ENCODE measurements at regions not wholly inside any gene's neighbourhood (a gene's known extent, or its start where the extent isn't known, plus 50 kb on each side); places are given as distances from the start of the nearest gene placed in this dataset.

DNA sequence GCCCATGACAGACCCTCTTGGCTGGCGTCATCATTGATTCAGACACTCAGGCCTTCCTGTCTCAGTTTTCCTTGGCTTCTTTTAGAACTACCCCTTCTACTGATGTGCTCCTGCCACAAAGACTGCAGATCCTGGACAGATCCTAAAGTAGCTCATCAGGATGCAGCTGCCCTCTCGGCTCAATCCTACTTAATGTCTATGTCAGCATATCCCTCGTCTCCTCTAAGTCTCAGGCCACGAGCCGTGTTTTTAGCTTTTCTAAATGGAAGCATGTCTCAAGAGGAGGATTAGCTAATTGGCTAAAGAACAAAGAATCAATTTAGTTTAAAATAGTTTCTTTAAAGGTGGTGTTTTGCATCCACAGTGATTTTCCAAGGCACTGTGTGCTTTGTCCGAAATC is 447.7 kb downstream of the STIM2 start:
- no peaks in the 10 kb centered on the region for H3K27me3 ChIP-seq (ENCODE audit: insufficient read depth, low read depth)
- no TSS peak for BruUV-seq (replicated peaks)
- H3K9me2 ChIP-seq (ENCODE audit: insufficient read depth), result no peaks in the 10 kb centered on the region
- POLR2A ChIA-PET (ENCODE audit: unreplicated experiment), result no interaction called here
- H2AFZ ChIP-seq, result no peak overlapping the region
- no peaks in the 10 kb centered on the region for H4K20me1 ChIP-seq (ENCODE audit: insufficient read depth)
- DNase-seq, result no peak
- no peaks in the 10 kb centered on the region for H3K79me2 ChIP-seq (ENCODE audit: low read depth)
- H3K4me3 ChIP-seq, result no peak overlapping the region
- no peak overlapping the region for H3K27ac ChIP-seq
- no peak for TF ChIP-seq EZH2 (IDR thresholded peaks at IDR 0.05; ENCODE audit: low read depth)
- TF ChIP-seq, protein P1, sequence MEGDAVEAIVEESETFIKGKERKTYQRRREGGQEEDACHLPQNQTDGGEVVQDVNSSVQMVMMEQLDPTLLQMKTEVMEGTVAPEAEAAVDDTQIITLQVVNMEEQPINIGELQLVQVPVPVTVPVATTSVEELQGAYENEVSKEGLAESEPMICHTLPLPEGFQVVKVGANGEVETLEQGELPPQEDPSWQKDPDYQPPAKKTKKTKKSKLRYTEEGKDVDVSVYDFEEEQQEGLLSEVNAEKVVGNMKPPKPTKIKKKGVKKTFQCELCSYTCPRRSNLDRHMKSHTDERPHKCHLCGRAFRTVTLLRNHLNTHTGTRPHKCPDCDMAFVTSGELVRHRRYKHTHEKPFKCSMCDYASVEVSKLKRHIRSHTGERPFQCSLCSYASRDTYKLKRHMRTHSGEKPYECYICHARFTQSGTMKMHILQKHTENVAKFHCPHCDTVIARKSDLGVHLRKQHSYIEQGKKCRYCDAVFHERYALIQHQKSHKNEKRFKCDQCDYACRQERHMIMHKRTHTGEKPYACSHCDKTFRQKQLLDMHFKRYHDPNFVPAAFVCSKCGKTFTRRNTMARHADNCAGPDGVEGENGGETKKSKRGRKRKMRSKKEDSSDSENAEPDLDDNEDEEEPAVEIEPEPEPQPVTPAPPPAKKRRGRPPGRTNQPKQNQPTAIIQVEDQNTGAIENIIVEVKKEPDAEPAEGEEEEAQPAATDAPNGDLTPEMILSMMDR (conservative IDR thresholded peaks at IDR 0.05), result no peak
- CTCF ChIA-PET, result no interaction called here
- no peaks in the 10 kb centered on the region for H3K9me3 ChIP-seq (ENCODE audit: insufficient read depth, low read depth)
- H3F3A ChIP-seq (ENCODE audit: insufficient read depth, low read depth), result no peaks in the 10 kb centered on the region
- no peak overlapping the region for H3K4me2 ChIP-seq
- intact Hi-C loops (cut with micrococcal nuclease; ENCODE audit: unreplicated experiment), result no loop called here
- no peaks in the 10 kb centered on the region for H3K4me1 ChIP-seq (replicated peaks; ENCODE audit: insufficient read depth)
- H3K36me3 ChIP-seq (ENCODE audit: low read depth), result no peaks in the 10 kb centered on the region

DNA sequence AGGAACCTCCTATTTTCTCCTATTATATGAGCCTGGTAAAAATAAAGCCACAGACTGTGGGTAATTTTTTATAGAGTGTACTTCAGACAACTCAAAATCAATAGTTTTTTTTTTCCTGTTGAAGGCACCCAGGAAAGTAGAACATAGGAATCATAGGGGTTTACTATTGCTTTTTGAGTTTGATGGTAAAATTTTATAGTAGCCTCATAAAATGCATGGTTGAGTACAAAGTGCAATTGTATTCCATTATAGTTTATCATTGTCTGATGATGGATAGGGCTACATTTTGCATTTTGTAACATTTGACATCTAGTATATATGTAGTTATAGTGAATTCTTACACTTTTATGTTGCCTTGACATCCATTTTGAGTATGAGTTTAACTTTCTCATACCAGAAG is 455.0 kb downstream of the STIM2 start:
- TF ChIP-seq, protein P1 (conservative IDR thresholded peaks at IDR 0.05), result no peak
- no peak for TF ChIP-seq EZH2 (IDR thresholded peaks at IDR 0.05; ENCODE audit: low read depth)
- H3K9me3 ChIP-seq (ENCODE audit: insufficient read depth, low read depth), result no peaks in the 10 kb centered on the region
- H3K36me3 ChIP-seq (ENCODE audit: low read depth), result no peaks in the 10 kb centered on the region
- H3K9me2 ChIP-seq (ENCODE audit: insufficient read depth), result no peaks in the 10 kb centered on the region
- BruUV-seq (replicated peaks), result no TSS peak
- H3K4me2 ChIP-seq, result no peak overlapping the region
- H3K27ac ChIP-seq, result no peak overlapping the region
- H3K79me2 ChIP-seq (ENCODE audit: low read depth), result no peaks in the 10 kb centered on the region
- H3K4me1 ChIP-seq (replicated peaks; ENCODE audit: insufficient read depth), result no peaks in the 10 kb centered on the region
- CTCF ChIA-PET, result no interaction called here
- POLR2A ChIA-PET (ENCODE audit: unreplicated experiment), result no interaction called here
- no peaks in the 10 kb centered on the region for H4K20me1 ChIP-seq (ENCODE audit: insufficient read depth)
- no peak for DNase-seq
- intact Hi-C loops (cut with micrococcal nuclease; ENCODE audit: unreplicated experiment), result no loop called here
- no peak overlapping the region for H3K4me3 ChIP-seq
- no peak overlapping the region for H2AFZ ChIP-seq
- no peaks in the 10 kb centered on the region for H3F3A ChIP-seq (ENCODE audit: insufficient read depth, low read depth)
- no peaks in the 10 kb centered on the region for H3K27me3 ChIP-seq (ENCODE audit: insufficient read depth, low read depth)

DNA sequence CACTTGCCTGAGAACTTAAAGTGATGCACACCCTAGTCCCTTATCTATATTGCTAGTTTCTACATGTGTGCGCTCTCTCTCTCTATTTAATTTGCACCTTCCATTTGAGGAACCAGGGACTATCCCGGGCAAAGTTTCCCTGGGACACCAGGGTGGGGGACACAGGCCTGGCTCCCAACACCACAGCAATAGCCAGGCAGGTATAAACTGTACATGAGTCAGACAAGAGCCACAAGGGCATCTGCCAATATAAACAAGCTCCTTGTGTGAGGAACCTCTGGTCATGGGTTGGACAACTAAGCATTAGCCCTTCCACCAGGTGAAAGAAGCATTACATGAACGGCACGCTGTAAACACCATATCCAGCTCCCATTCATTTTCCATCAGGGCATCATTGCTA is 455.5 kb downstream of the STIM2 start:
- no peaks in the 10 kb centered on the region for H3K9me3 ChIP-seq (ENCODE audit: insufficient read depth, low read depth)
- H3K9me2 ChIP-seq (ENCODE audit: insufficient read depth), result no peaks in the 10 kb centered on the region
- no peak overlapping the region for H3K4me3 ChIP-seq
- intact Hi-C loops (cut with micrococcal nuclease; ENCODE audit: unreplicated experiment), result no loop called here
- POLR2A ChIA-PET (ENCODE audit: unreplicated experiment), result no interaction called here
- H4K20me1 ChIP-seq (ENCODE audit: insufficient read depth), result no peaks in the 10 kb centered on the region
- no peaks in the 10 kb centered on the region for H3K79me2 ChIP-seq (ENCODE audit: low read depth)
- no TSS peak for BruUV-seq (replicated peaks)
- no peak overlapping the region for H3K27ac ChIP-seq
- no peaks in the 10 kb centered on the region for H3K27me3 ChIP-seq (ENCODE audit: insufficient read depth, low read depth)
- H3F3A ChIP-seq (ENCODE audit: insufficient read depth, low read depth), result no peaks in the 10 kb centered on the region
- no peak overlapping the region for H2AFZ ChIP-seq
- no peaks in the 10 kb centered on the region for H3K4me1 ChIP-seq (replicated peaks; ENCODE audit: insufficient read depth)
- no peak for TF ChIP-seq EZH2 (IDR thresholded peaks at IDR 0.05; ENCODE audit: low read depth)
- TF ChIP-seq, protein P1 (conservative IDR thresholded peaks at IDR 0.05), result no peak
- no peaks in the 10 kb centered on the region for H3K36me3 ChIP-seq (ENCODE audit: low read depth)
- H3K4me2 ChIP-seq, result no peak overlapping the region
- DNase-seq, result no peak
- CTCF ChIA-PET, result no interaction called here
